ENCODE measurements at regions not wholly inside any gene's neighbourhood (a gene's known extent, or its start where the extent isn't known, plus 50 kb on each side); places are given as distances from the start of the nearest gene placed in this dataset.

DNA sequence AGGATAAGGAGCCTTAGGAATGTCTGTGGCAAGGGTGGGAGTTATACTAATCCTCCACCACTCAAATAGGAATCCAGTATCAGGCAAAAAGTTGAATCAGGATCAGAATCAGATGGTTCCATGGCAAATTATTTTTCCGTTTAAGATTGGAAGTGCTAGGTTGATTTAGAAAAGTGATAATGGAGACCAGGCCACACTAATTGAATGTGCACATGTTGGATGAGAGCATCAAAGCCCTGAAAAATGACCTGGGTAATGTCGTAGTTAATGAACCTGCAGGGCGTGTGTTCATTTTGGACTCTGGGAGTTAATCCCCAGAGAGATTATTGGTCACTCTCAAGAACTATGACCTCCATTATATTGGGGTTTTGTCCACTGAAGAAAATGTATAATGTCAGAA is 53.3 kb upstream of the UBN2 start:
- no peak for DNase-seq (ENCODE audit: insufficient read length, low spot score, missing footprints)
- Histone ChIP-seq H3K9me3 (ENCODE audit: low read depth, low read length) (no peaks in the 10 kb centered on the region), H3K79me2 (ENCODE audit: insufficient read depth, low read length) (no peaks in the 10 kb centered on the region), H3K4me1 (ENCODE audit: insufficient read depth, low read length) (no peaks in the 10 kb centered on the region), H3K27me3 (ENCODE audit: insufficient read depth, low read length) (no peaks in the 10 kb centered on the region), H3K4me3 (ENCODE audit: insufficient read depth, low read length) (no peak overlapping the region), H3K27ac (ENCODE audit: low read depth, low read length) (no peak overlapping the region), H2AFZ (ENCODE audit: low read length) (no peak overlapping the region), H3K36me3 (ENCODE audit: insufficient read depth, low read length) (no peaks in the 10 kb centered on the region), H4K20me1 (ENCODE audit: insufficient read depth, low read length) (no peaks in the 10 kb centered on the region), H3K4me2 (ENCODE audit: insufficient read depth, low read length) (no peak overlapping the region)
- no peak for TF ChIP-seq CTCF (IDR thresholded peaks at IDR 0.05; ENCODE audit: extremely low read depth, low read depth, low read length)

GRCh38 chr7:139180700-139181311 is 50.2 kb upstream of the UBN2 start:
- no peaks in the 10 kb centered on the region for H3K9me3 ChIP-seq (ENCODE audit: low read depth, low read length)
- H3K27me3 ChIP-seq (ENCODE audit: insufficient read depth, low read length), result no peaks in the 10 kb centered on the region
- H4K20me1 ChIP-seq (ENCODE audit: insufficient read depth, low read length), result no peaks in the 10 kb centered on the region
- H3K4me2 ChIP-seq (ENCODE audit: insufficient read depth, low read length), result no peak overlapping the region
- H3K36me3 ChIP-seq (ENCODE audit: insufficient read depth, low read length), result no peaks in the 10 kb centered on the region
- DNase-seq (ENCODE audit: insufficient read length, low spot score, missing footprints), result peak; percentile 52
- H3K4me3 ChIP-seq (ENCODE audit: insufficient read depth, low read length), result no peak overlapping the region
- no peak overlapping the region for H3K27ac ChIP-seq (ENCODE audit: low read depth, low read length)
- no peak overlapping the region for H2AFZ ChIP-seq (ENCODE audit: low read length)
- H3K79me2 ChIP-seq (ENCODE audit: insufficient read depth, low read length), result no peaks in the 10 kb centered on the region
- TF ChIP-seq CTCF (IDR thresholded peaks at IDR 0.05; ENCODE audit: extremely low read depth, low read depth, low read length), result no peak
- no peaks in the 10 kb centered on the region for H3K4me1 ChIP-seq (ENCODE audit: insufficient read depth, low read length)
